Lower leg skin (tissue), 3 donors: ENCODE measurements at regions not wholly inside any gene's neighbourhood (a gene's known extent, or its start where the extent isn't known, plus 50 kb on each side); places are given as distances from the start of the nearest gene placed in this dataset.

Experiments used
- POLR2A ChIP-seq, 2 donors: fragments of 450-650 bp; IDR thresholded peaks; one replicate each; pipeline ENCODE4 v1.6.1; 2016 to 2017; ENCODE audit warnings: antibody characterized with exemption in 2 of 2, mild to moderate bottlenecking in 1 of 2, moderate library complexity in 1 of 2
- TF ChIP-seq, protein P1 (sequence below), 3 donors: fragments of 450-650 bp; IDR thresholded peaks; one replicate each; pipeline ENCODE4 v1.5.1; 2016; ENCODE audit warnings: antibody characterized with exemption in 3 of 3, mild to moderate bottlenecking in 3 of 3, moderate library complexity in 2 of 3

DNA sequence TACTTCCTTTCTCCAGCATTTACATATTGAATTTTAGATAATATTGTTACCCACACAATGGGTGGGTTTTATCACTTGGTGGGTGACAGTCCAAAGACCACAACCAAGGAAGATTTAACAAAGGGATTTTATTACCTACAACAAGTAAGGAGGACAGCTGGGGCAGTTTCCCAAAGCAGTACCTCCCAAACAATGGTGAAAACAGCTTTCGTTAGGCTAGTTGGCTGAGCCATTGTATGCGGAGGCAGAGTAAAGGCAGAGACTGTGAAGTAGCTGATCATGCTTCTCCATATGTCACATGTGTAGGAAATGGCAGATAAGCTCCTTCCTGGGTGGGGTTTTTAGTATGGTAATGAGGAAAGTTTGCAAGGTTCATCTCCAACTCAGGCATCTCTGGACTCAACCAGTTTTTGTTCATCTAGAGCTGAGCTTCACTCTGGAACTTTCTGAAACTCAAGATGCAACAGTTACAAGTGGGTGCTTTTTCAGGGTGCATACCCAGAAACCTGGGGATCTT lies 104.3 kb upstream of the PSMD7 start:
- TF ChIP-seq, protein P1, sequence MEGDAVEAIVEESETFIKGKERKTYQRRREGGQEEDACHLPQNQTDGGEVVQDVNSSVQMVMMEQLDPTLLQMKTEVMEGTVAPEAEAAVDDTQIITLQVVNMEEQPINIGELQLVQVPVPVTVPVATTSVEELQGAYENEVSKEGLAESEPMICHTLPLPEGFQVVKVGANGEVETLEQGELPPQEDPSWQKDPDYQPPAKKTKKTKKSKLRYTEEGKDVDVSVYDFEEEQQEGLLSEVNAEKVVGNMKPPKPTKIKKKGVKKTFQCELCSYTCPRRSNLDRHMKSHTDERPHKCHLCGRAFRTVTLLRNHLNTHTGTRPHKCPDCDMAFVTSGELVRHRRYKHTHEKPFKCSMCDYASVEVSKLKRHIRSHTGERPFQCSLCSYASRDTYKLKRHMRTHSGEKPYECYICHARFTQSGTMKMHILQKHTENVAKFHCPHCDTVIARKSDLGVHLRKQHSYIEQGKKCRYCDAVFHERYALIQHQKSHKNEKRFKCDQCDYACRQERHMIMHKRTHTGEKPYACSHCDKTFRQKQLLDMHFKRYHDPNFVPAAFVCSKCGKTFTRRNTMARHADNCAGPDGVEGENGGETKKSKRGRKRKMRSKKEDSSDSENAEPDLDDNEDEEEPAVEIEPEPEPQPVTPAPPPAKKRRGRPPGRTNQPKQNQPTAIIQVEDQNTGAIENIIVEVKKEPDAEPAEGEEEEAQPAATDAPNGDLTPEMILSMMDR (IDR thresholded peaks at IDR 0.05) = no peak
- TF ChIP-seq POLR2A (IDR thresholded peaks at IDR 0.05) = no peak
